HG03159 (cell line): ENCODE measurements at regions not wholly inside any gene's neighbourhood (a gene's known extent, or its start where the extent isn't known, plus 50 kb on each side); places are given as distances from the start of the nearest gene placed in this dataset.

Source experiments
- ATAC-seq: cut with Tn5 transposase; IDR thresholded peaks from one replicate; pipeline ENCODE4 v1.9.1; 2021; ENCODE audit warnings: mild to moderate bottlenecking, moderate library complexity; ENCODE audit not compliant: unreplicated experiment

DNA sequence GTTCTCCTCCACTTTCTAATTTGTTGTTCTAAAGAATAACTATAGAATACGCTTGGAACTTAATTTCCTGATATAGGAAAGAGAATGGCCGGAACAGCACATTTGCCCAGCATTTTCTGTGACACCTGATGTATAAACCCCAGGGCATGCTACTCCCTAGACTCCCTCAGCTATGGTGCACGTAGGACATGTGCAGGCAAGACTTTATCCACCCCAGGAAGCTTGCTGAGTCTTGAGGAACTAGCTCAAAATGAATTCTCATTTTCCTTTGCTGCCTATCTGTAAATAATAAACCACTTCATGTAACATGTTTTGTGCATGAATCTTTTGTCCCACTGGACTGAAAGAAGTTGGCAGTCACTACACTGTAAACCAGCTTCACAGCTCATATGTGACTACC lies 535.8 kb upstream of the SLITRK1 start:
- no peak for ATAC-seq

DNA sequence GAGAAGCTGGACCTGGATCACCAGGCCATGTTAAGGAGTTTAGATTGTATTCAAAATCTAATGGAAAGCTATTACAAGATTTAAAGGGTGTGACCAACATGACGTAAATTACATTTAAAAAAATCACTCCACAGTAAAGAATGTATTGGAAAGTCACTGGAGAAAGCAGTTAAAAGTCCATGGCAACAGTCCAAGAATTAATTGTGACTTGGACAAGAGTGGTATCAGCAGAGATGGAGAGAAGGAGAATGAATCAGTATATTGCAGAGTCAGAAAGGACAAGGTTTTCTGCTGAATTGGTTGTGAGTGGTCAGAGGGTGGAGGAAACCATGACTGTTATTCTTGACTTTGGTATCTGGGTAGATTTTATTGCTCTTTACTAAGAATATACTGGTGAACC lies 535.1 kb upstream of the SLITRK1 start:
- ATAC-seq, result no peak

DNA sequence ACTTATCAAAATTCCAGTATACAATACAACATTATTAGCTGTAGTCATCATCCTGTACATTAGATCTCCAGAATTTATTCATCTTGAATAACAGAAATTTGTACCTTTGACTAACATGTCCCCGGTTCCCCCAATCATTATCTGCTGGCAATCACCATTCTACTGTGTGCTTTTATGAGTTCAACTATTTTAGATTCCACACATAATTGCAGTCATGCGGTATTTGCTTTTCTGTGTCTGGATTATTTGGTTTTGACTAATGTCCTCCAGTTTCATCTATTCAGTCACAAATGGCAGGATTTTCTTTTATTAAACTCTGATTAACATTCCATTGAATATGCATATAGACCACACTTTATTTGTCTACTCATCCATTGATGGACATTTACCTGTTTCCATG lies 530.7 kb upstream of the SLITRK1 start:
- no peak for ATAC-seq

DNA sequence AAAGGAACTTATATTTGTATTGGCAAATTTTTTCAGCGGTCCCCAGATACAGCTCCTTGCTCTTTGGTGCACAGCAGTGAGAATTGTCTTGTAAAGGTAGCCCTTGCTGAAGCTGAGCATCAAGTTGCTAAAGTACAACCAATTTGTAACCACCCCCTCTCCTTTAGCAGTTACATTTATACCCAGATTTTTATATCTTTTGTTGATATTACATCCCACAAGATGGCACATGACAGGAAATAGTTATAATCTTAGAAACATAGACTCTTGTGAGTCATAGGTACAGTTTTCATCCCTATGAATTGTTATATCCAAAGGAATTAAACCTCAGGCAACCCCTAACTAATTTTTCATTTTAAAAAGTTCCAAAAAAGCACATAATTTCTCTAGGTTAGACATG lies 523.0 kb upstream of the SLITRK1 start:
- no peak for ATAC-seq

DNA sequence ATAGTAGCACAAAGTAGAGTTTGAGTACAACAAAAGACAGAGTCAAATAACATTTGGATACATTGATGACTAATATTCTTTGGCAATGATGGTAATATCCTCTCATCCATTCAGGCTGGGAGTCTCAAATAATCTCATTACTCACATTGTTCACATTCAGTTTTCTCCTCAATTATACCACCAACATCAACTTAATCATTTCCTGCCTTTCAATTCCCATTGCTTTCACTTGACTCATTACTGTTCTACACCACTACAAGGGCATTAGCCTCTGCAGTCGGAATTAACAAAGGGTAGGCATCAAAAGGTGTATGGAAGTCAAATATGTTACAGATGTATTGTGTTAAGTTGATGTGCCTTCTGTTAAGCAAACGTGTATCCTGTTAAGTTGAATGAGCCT lies 518.4 kb upstream of the SLITRK1 start:
- ATAC-seq, result no peak

DNA sequence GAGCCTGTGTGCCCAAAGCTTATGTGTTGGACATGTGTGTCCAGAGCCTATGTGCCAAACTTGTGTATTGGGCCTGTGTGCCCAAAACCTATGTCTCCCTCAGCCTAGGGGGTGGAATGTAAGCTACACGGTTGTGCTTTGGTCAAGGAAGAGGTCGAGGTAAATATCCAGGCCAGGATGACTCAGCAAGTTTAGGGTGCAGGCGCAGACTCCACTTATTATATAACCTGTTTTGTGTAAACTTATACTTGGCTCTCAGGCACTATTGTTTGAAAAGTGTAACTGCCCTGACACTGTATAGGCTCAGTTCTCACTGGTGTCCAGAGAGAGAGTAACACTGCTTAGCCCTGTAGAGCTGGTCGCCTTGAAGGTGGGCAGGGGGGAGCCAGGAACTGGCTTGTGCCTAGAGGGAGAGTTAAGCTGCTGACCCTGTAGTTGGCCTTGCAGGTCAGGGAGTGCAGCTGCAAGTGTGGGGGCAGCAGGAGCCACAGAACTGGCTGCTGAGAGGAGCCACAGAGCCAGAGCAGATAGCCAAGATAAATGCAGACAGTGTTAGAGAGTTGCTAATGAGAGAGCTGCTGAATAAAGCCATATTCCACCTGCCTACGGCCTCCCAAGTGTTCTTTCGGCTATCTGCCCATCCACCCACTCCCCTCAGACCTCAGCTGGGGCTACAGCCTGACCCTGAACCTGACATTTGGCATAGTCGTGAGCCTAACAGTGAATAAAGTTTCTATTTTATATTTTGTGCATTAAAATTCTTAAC lies 517.2 kb upstream of the SLITRK1 start:
- no peak for ATAC-seq

DNA sequence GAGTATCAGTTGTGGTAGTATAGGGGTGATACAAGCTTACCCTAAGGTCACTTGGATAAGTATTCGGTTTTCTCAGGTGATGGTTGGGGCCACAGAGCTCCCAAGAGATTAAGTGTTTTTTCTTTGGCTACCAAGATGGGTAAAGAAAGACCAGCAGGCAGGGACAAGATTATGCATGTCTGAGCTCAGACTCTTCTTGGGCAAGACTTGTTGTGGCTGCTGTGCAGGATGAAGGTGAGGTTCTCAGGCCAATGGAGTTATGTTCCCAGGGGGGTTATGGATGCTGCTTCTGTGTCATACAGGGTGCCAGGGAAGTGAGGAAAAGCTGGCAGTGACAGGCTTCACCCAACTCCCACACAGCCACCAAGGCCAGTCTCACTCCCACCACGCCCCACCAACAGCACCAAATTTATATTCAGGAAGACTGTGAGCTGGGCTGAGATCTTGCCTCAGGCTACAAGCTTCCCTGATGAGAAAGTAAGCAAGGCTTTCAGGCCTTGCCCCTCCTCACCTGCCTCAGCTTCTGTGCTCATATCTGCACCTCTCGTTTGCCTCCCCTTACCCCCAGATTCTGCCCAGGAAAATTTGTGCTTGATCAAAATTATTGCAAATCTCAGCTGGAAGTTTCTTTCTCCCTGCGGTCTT lies 511.8 kb upstream of the SLITRK1 start:
- ATAC-seq, result no peak

DNA sequence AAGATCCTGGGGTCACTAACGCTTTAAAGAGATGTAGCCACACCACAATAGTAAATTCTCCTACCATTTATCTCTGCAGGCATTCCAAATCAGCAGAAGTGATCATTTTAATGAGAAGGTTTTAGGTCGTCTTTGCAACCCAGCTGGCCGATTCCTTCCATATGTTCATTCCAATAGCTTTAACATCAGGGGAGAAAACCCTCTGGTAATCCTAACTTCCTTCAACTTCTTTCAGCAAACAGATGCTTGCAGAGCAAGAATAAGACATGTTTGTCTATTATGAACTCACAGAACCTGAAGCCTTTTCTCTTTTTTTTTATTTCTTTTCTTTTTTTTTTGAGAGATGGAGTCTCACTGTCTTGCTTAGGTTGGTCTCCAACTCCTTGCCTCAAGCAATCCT lies 498.6 kb upstream of the SLITRK1 start:
- ATAC-seq, result no peak

DNA sequence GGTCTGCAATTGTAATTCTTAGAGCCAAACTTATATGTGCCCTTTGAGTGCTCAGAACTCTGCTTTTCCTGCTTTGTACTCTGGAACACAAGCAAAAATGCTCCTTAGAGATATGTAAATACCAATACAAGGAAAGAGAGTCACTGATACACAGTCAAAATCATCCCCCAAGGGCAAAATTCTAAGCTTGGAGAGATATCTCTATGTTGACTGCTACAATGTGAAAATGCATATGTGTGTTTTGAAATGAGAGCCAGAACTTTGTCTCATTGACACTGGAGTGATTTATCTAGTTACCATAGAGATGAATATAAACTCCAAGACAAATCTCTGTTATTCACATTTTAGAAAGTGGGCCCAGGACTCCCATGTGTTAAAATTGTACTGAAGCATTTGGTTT lies 494.8 kb upstream of the SLITRK1 start:
- no peak for ATAC-seq

DNA sequence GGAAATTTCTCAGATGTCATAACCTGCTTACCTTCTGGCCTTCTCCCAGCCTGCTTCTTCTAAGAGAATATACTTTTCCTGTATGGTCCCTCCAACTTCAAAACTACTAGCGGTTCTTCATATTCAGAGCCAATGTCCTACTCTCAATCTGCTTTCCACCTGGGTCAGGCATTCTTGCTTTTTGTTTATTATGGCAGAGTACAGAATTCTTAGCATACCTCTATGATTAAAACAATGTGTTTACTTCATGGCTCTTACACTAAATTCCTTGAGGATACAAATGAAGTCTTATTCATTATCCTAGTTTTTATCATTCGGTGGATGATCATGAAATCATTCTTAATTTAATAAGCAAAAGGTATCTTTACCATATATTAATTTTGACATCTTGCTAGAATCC lies 484.2 kb upstream of the SLITRK1 start:
- no peak for ATAC-seq

DNA sequence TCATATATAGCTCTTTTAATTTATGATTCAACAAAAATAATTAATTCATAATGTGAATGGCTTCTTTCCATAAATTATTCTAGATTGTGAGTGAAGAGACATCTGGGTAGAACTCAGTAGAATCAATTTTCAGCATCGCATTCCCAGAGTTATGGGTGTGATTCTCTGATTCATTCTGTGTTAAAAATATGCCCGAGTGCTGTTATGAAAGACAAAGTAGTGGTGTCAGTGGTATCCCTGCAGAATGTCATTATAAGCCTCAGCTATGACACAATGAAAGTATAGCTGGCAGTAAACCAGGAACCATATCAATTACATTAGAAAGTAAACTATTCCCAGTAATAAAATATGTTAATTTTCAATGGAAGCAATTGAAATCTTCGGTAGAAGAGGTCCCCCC lies 480.5 kb upstream of the SLITRK1 start:
- ATAC-seq, result no peak

DNA sequence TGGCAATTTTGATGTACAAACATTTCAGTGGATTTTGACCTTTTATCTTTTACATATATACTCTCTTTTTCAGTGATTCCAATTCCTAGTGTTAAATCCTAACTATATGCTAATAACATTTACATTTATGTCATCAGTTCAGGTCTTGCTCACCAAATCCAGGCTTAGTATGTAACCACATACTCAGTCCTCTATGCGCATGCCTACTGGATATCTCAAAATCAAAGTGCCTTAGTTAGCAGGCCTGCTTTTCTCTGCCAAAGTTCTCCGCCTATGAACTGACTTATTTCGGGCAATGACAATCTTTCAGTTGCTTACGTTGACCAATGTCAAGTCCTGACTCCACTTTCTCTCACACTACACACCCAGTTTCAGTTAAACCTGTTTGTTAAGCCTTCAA lies 478.5 kb upstream of the SLITRK1 start:
- no peak for ATAC-seq

DNA sequence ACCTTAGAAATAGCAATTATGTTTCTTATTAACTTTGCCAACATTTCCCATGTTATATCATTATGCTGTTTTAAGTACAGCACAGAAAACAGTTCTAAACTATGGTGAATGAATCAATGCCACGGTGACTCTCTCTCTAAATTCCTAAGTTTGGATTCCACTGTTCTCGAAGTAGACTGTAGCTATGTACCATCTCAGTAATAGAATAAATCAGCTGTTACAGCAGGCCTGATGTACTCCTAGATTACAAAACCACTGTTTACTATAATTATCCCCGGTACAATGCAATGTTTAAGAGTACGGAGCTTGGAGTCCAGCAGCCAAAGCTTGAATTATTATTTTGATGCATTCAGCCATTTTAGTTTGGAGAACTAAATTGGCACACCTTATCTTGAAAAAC lies 476.3 kb upstream of the SLITRK1 start:
- ATAC-seq, result no peak

DNA sequence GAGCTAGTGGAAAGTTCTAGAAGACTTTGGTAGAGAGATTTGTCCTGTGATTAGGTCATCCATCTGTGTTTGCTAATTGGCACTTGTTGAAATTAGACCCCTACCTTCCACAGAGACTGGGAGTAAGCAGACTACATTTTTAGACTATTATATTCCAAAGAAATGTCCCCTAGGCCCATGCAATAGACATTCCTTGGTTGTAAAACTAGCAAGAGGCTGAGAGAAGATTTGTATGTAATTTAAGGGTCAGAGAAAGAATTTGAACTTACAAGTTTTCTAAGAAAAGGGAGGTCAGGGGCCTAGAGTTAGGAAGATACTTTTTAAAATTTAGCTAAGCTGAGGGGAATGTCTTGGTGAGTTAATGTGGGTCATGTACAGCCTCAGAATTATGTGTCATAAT lies 470.7 kb upstream of the SLITRK1 start:
- no peak for ATAC-seq

DNA sequence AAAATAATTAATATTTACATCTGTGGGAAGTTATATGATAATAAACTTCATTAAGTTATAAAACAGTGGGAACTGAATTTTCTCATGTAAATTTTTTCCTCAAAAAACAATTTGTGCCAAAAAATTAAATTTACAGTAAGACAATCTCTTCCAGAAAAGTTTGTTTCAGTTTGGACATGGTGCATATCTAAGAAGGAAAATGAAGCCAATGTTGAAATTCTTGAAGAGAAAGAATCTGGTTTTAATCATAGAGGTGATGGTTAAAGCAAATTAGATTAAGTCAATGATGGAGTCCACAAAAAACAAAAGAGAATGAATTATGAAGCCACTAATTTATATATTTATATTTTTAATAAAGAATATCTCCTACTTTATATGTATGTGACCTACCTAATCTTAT lies 457.2 kb upstream of the SLITRK1 start:
- ATAC-seq, result no peak

DNA sequence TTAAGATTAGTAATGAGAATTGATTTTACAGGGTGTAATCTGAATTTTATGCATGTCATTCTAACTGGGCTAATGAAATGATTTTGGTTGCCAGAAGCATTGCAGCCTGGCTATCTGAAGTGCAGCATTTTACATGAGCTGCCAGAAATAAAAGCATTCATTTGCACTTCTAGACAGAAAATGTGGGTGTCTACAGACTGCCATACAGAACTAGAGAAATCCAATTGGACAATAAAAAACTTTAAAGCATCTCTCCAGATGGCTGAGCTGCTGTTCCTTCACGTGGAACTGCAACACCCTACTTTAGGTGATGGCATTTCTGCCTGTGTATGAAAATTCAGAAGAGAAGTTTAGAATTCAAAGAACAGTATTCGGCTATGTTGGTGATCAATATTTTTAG lies 450.1 kb upstream of the SLITRK1 start:
- no peak for ATAC-seq

DNA sequence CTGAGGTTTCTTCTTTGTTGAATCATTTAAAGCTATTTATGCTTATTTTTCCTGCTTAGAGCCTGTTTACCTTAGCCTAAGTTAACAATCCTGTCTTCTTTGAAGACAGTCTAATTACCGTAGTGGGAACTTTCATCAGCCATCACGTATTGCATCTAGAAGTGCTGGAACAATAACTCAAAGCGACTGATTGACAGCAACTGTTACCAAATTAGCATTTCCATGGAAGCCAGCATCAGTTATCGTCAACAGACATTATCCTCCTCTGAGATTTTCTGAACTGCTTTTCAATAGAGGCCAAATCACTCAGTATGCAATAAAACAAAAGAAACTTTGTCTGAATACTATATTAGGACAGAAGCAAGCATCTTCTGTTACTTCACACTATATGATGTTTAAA lies 433.3 kb upstream of the SLITRK1 start:
- no peak for ATAC-seq

DNA sequence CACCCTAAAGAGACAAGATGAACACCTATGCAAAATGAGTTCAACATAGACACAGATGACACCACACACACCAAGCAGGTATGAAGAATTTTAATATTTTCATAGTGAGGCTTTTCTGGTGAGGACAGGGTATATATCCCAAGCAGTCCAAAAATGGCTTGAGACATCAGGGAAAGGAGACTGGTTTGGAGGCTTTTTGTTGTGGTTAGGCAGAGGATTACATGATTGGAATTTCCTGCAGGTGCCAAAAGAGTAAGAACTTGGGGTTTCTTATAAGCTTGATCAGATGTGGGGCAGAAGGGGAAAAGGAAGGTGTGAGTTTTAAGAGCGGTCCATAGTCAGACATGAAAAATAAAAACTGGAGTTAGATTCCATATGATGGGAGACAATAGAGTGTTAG lies 420.8 kb upstream of the SLITRK1 start:
- ATAC-seq, result no peak

DNA sequence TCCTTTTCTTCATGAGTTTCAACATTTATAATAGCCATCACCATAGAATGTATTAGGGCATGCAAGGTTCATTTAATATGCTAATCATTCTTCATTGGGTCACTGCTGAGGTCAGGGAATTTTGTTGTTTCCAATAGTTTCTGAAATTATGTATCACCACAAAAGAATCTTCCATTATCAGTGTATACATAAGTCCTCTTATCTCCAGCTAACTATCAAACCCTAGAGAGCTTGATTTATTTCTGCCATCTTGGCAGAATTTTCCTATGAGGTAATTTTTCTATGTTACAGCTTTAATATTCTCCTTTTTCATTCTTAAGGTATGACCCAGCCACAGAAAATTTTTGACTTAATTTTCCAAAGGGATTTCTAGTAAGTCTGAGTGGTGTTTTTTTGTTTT lies 415.0 kb upstream of the SLITRK1 start:
- no peak for ATAC-seq

DNA sequence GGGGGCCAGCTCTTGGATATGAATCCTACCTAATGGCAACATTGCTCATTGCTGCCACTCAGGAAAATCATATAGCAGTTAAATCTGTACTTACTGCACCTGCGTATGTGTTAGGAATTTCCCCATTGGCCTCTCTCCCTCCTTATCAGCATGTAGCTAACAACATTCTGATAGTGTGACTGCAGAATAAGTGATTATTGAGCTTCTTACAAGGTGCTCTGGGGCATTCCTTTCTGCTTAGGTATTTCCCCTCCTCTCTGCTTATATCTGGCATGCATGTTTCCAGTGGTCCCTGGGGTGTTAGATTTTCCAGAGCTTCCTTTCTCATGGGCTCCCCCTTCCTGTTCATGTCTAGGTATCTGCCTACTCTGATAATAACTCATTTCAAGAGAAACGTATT lies 414.1 kb upstream of the SLITRK1 start:
- no peak for ATAC-seq

DNA sequence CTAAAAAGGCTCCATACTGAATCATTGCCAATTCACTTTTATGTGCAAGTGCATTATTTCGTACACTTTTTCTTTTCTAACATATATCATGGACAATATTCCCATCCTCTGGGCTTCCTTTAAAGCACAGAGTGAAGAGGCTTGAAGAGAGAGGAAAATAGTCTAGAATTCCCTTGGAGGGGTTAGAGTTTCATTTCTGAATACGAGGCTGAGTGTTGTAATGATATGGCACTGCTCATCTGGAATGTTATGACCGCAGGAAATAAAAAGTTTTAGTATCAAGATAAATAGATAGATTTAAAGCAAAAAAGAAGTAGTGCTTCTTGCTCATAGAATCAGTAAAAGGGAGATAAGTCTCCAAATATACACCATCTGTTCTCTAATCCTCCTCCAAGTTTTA lies 412.3 kb upstream of the SLITRK1 start:
- ATAC-seq, result no peak

DNA sequence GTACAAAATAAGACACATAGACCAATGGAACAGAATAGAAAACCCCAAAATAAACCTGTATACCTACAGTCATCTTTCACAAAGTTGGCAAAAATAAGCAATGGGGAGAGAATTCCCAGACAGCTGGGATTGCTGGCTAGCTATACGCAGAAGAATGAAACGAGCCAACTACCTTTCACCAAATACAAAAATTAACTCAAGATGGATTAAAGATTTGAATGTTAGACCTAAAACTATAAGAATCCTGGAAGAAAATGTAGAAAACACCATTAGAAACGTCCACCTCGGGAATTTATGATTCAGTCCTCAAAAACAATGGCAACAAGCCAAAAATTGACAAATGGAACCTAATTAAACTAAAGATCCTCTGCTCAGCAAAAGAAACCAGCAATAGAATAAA lies 408.1 kb upstream of the SLITRK1 start:
- ATAC-seq, result no peak

DNA sequence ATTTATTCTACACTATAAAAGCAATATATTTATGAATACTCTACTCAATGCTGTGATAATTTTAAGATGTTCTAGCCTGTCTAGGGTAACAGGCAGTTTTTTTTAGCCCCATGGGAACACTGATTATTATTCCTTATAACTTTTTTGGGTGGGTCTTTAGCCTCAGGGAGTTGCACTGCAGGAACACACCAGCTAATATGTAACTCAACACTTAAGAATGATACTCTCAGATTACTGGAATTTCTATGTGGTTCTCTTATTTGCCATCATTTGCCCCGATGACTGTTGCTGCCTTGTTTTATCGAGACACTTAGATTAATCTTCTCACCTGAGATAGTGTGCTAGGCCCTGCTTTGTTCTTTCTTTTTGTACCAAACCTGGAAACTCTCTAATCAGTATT lies 396.9 kb upstream of the SLITRK1 start:
- ATAC-seq, result no peak
